ELR (cell line): ENCODE measurements at regions not wholly inside any gene's neighbourhood (a gene's known extent, or its start where the extent isn't known, plus 50 kb on each side); places are given as distances from the start of the nearest gene placed in this dataset.

Experiments
- DNase-seq: peaks from one replicate; pipeline ENCODE4 v3.0.0-alpha.2; 2015; ENCODE audit warnings: low read depth

DNA sequence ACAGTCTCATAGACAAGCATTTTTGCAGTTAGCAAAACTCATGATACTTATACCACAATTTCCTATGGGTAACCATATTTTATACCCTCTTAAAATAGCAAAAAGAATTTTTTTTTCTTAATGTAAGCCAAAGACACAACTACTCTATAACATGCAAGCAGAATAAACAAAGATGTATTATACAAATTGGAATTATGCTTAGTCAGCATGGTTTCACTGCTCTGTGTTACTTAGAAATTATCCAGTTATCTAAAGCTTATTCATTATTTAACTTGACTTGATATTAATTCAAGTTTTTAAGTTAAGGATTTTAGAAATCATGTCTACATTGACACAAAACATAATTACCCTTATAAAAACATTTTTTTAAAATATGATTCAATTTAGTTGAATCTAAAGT lies 449.8 kb upstream of the CDH2 start:
- no peak for DNase-seq

GRCh38 chr18:28607991-28608390 lies 431.1 kb upstream of the CDH2 start:
- DNase-seq, result no peak

GRCh38 chr18:28606686-28607085 lies 429.8 kb upstream of the CDH2 start:
- DNase-seq, result no peak

DNA sequence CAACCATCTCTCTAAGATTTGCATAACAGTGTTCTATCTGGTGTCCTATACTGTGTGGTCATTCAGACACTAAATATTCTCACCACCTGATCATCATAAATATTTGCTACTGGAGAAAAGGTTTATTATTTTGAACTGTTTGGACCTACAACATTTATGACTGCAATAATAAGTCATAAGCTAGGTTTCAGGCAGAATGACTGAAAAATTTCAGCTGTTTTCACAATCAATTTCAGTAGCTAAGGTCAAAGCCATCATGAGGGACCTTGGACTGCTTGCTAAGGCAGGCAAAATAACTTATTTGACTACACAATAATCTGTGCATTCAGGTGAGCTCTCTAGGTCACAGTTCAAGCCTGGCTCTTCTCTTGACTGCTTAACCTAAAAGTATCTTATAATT lies 425.5 kb upstream of the CDH2 start:
- DNase-seq, result no peak

DNA sequence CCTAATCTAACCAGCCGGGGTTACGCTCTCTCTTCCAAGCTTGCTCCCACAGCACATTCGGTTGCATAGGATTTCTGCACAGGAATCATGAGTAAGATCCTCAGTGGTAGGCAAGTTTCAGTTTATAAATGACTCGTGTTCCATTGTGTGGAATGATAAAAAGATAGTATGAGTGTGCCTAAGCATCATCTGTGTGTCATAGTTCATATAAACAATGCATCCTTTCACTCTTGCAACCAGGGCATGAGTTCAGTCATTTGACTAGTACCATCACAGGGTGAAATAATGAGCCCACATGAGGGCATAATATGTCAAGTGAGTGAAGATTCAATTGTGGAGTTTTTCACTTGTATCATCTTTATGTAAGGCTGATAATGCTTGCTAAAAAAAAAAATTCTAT lies 417.1 kb upstream of the CDH2 start:
- peak; percentile 93 for DNase-seq

- DNase-seq, result peak; percentile 7
Measured at GRCh38 chr18:28588884-28589549, 412.1 kb upstream of the CDH2 start.

DNA sequence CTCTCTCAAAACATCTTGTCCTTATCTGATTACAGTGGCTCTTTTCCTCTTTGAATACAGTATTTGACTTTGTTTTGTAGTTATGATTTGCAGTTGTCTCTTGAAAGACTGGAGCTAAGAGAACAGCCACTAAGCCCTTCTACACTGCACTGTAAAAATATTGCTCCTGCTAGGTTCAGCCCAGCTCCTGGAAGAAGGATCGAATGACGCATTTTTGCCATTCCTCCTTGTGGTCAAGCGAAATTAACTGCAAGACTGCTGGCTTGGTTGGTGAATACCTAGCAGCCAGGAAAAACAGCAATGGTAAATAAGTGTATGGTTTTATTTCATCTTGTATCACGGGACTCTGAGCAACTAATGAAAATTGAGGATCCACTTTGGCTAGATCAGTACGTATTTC lies 407.8 kb upstream of the CDH2 start:
- DNase-seq, result peak; percentile 79

- DNase-seq, result no peak
Measured at GRCh38 chr18:28582724-28583123, 405.8 kb upstream of the CDH2 start.

- DNase-seq, result no peak
Measured at GRCh38 chr18:28581521-28582071, 404.7 kb upstream of the CDH2 start.

GRCh38 chr18:28576941-28577340 lies 400.0 kb upstream of the CDH2 start:
- peak; percentile 41 for DNase-seq

GRCh38 chr18:28575123-28575522 lies 398.2 kb upstream of the CDH2 start:
- DNase-seq, result no peak

GRCh38 chr18:28574175-28574574 lies 397.2 kb upstream of the CDH2 start:
- no peak for DNase-seq

DNA sequence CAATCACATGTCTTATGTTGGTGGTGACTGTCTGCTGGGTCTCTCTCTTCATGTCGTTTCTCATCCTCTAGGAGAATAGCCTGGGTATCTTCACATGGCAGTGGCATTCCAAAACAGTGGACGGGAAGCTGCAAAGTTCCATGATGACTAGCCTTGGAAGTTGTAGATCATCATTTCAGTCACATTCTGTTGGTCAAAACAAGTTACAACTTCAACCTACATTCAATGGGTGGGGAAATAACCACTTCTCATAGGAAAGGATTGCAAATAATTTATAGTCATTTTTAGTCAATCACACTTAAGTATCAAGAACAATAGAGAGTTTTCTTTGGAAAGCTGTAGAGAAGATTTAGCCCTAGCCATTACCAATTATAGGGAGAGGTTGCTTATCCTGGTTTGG lies 395.0 kb upstream of the CDH2 start:
- DNase-seq, result no peak

- DNase-seq, result no peak
Measured at GRCh38 chr18:28560331-28560730, 383.4 kb upstream of the CDH2 start.

DNA sequence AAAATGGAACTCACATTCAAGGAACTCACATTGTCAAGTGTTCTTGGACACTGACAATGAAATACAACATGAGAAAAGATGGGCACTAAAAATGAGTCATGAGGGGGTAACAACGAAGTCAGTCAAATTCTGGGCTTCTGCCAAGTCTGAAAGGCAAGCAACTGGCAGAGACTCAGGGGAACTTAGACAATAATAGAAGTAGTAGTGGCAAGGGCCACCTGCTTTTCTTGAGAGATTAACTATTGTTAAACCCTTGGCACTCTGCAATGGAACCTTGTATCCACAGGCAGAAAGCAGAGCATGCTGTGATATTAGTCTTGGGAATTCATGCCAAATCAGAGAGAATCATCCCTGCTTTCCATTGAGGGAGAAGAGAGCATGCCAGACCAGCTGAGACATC lies 382.6 kb upstream of the CDH2 start:
- no peak for DNase-seq

- DNase-seq, result no peak
Measured at GRCh38 chr18:28541934-28542333, 365.0 kb upstream of the CDH2 start.

GRCh38 chr18:28541276-28541930 lies 364.5 kb upstream of the CDH2 start:
- DNase-seq, result no peak

DNA sequence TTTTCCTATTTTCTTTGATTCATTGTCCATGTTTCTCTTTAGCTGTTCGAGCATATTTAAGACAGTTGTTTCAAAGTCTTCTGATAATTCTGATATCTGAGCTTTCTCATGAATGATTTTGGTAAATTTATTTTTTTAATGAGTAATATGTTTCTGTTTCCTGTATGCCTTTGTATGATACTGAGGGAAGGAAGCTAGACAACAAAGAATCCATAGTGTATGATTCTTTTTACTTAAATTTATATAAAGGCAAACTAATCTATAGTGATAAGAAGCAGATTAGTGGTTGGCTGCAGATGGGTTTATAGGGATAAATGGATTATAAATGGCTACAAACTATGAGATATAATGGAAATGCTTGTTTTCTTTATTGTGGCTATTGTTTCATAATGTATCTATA lies 352.7 kb upstream of the CDH2 start:
- DNase-seq, result no peak

- no peak for DNase-seq
Measured at GRCh38 chr18:28526196-28526595, 349.3 kb upstream of the CDH2 start.

DNA sequence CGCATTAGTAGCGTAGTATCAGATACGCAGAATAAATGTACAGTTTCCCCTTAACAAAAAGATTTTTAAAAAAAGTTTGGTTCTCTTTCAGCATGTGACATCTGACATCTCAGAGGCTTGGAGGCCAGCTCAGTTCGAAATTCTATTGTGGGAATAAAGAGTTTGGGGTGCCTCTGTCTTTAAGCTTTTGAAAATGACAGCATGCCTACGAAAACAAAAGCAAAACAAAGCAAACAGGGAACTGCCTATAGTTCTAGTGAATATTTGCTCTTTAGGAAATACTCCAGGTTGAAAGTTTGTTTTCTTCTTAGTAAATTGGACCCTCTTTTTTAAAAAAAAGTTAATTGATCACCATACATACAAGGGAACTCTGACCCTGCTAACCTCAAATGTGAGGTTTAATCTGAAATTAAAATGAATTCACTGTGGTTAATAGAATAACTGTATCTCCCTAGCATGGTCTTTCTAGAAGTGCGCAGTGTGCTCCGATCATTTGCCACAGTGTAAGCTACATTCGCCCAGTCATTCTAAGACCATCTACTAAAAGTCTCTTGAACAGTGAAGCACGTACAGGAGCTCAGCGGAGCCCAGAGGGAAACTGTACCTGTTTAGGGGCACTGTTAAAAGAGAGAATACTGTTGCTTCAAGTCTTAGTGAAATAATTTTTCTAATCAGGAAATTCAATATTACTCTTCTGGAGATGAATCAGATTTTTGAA lies 347.0 kb upstream of the CDH2 start:
- no peak for DNase-seq

- DNase-seq, result no peak
Measured at GRCh38 chr18:28522236-28522635, 345.3 kb upstream of the CDH2 start.

GRCh38 chr18:28519997-28520396 lies 343.1 kb upstream of the CDH2 start:
- DNase-seq, result no peak

GRCh38 chr18:28514699-28515098 lies 337.8 kb upstream of the CDH2 start:
- DNase-seq, result peak; percentile 6
